ENCODE measurements at regions not wholly inside any gene's neighbourhood (a gene's known extent, or its start where the extent isn't known, plus 50 kb on each side); places are given as distances from the start of the nearest gene placed in this dataset.
A peak's percentile ranks its signal among the peaks of the same experiment; 100 is the strongest.
"Not testable (repeated sequence)": the region's sequence is repeated elsewhere in the genome, so short reads cannot be mapped to it uniquely, and the experiment has no call there.

GRCh38 chr18:70966419-70966818 lies 677.6 kb downstream of the SOCS6 start:
- no peak for DNase-seq

GRCh38 chr18:70961939-70962338 lies 673.1 kb downstream of the SOCS6 start:
- DNase-seq, result no peak

GRCh38 chr18:70956554-70956953 lies 667.7 kb downstream of the SOCS6 start:
- no peak for DNase-seq

- DNase-seq, result no peak
These were observed 647.3 kb downstream of the SOCS6 start for GRCh38 chr18:70936160-70936559.

- peak in 1 of 2 experiments; percentile 18 for DNase-seq
These were observed 643.3 kb downstream of the SOCS6 start for GRCh38 chr18:70931942-70932814.

- no peak for DNase-seq
These were observed 632.1 kb downstream of the SOCS6 start for GRCh38 chr18:70920840-70921374.

- no peak for DNase-seq
These were observed 618.8 kb downstream of the SOCS6 start for GRCh38 chr18:70907673-70908072.

- no peak for DNase-seq
These were observed 603.5 kb downstream of the SOCS6 start for GRCh38 chr18:70892381-70892780.

GRCh38 chr18:70870292-70870691 lies 581.4 kb downstream of the SOCS6 start:
- DNase-seq, result no peak

- DNase-seq, result no peak
These were observed 559.5 kb downstream of the SOCS6 start for GRCh38 chr18:70848329-70848728.

- no peak for DNase-seq
These were observed 551.8 kb downstream of the SOCS6 start for GRCh38 chr18:70840649-70841048.

- DNase-seq, result no peak
These were observed 538.8 kb downstream of the SOCS6 start for GRCh38 chr18:70827632-70828031.

GRCh38 chr18:70826571-70826970 lies 537.7 kb downstream of the SOCS6 start:
- no peak for DNase-seq

GRCh38 chr18:70822691-70823090 lies 533.8 kb downstream of the SOCS6 start:
- no peak for DNase-seq

GRCh38 chr18:70822117-70822516 lies 533.3 kb downstream of the SOCS6 start:
- no peak for DNase-seq

- no peak for DNase-seq
These were observed 519.7 kb downstream of the SOCS6 start for GRCh38 chr18:70808481-70809056.

- peak; percentile 1 to 59 for DNase-seq
These were observed 493.1 kb downstream of the SOCS6 start for GRCh38 chr18:70781860-70782453.

- not testable (repeated sequence) for DNase-seq
These were observed 477.4 kb downstream of the SOCS6 start for GRCh38 chr18:70766254-70766653.

GRCh38 chr18:70762812-70763211 lies 474.0 kb downstream of the SOCS6 start:
- no peak for DNase-seq

GRCh38 chr18:70758780-70759179 lies 469.9 kb downstream of the SOCS6 start:
- no peak for DNase-seq

GRCh38 chr18:70754486-70754885 lies 465.6 kb downstream of the SOCS6 start:
- DNase-seq, result no peak

- no peak for DNase-seq
These were observed 444.1 kb downstream of the SOCS6 start for GRCh38 chr18:70732916-70733315.

GRCh38 chr18:70732188-70732587 lies 443.3 kb downstream of the SOCS6 start:
- no peak for DNase-seq

GRCh38 chr18:70720607-70721006 lies 431.8 kb downstream of the SOCS6 start:
- no peak for DNase-seq

Measured in NCI-H526 (cell line).